Activated naive CD8-positive, alpha-beta T cell (primary cell): ENCODE measurements at regions not wholly inside any gene's neighbourhood (a gene's known extent, or its start where the extent isn't known, plus 50 kb on each side); places are given as distances from the start of the nearest gene placed in this dataset.

Source experiments
- H3K27ac Mint-ChIP-seq: one replicate; pipeline ENCODE4 v1.8.0; 2021; ENCODE audit warnings: mixed read lengths
- H3K27me3 Mint-ChIP-seq: one replicate; pipeline ENCODE4 v1.8.0; 2021; ENCODE audit warnings: mixed read lengths
- H3K36me3 Mint-ChIP-seq: one replicate; pipeline ENCODE4 v1.8.0; 2021; ENCODE audit warnings: mixed read lengths
- H3K4me1 Mint-ChIP-seq: one replicate; pipeline ENCODE4 v1.8.0; 2021; ENCODE audit warnings: low read depth, mixed read lengths
- H3K4me3 Mint-ChIP-seq: one replicate; pipeline ENCODE4 v1.8.0; 2021; ENCODE audit warnings: mild to moderate bottlenecking, mixed read lengths
- H3K9me3 Mint-ChIP-seq: one replicate; pipeline ENCODE4 v1.8.0; 2021; ENCODE audit warnings: low read depth, mixed read lengths

GRCh38 chr16:72673118-72673517 lies 374.8 kb downstream of the ZFHX3 start:
- no peaks in the 10 kb centered on the region for H3K27me3 Mint-ChIP-seq
- peaks cover 13% of the 10 kb centered on the region for H3K9me3 Mint-ChIP-seq
- no peak overlapping the region for H3K27ac Mint-ChIP-seq
- H3K36me3 Mint-ChIP-seq, result peaks cover 20% of the 10 kb centered on the region
- no peak overlapping the region for H3K4me3 Mint-ChIP-seq
- no peaks in the 10 kb centered on the region for H3K4me1 Mint-ChIP-seq

- Mint-ChIP-seq H3K9me3 (no peaks in the 10 kb centered on the region), H3K27me3 (no peaks in the 10 kb centered on the region), H3K4me1 (peaks cover 15% of the 10 kb centered on the region), H3K36me3 (peaks cover 7% of the 10 kb centered on the region), H3K4me3 (no peak overlapping the region), H3K27ac (no peak overlapping the region)
Observed at GRCh38 chr16:72666267-72666666, 381.7 kb downstream of the ZFHX3 start.

GRCh38 chr16:72665701-72666100 lies 382.2 kb downstream of the ZFHX3 start:
- peak overlapping the region; percentile 99 for H3K4me3 Mint-ChIP-seq
- no peaks in the 10 kb centered on the region for H3K9me3 Mint-ChIP-seq

GRCh38 chr16:72664509-72665408 lies 383.2 kb downstream of the ZFHX3 start:
- Mint-ChIP-seq H3K27ac (peak overlapping the region; percentile 95), H3K36me3 (no peaks in the 10 kb centered on the region), H3K4me1 (peaks cover 15% of the 10 kb centered on the region), H3K4me3 (peak overlapping the region; percentile 99), H3K9me3 (no peaks in the 10 kb centered on the region), H3K27me3 (no peaks in the 10 kb centered on the region)

More at GRCh38 chr16:72665701-72666100, 382.2 kb downstream of the ZFHX3 start:
- Mint-ChIP-seq H3K27ac (no peak overlapping the region), H3K4me1 (peaks cover 15% of the 10 kb centered on the region), H3K36me3 (peaks cover 4% of the 10 kb centered on the region), H3K27me3 (no peaks in the 10 kb centered on the region)

GRCh38 chr16:72664056-72664508 lies 383.8 kb downstream of the ZFHX3 start:
- H3K4me1 Mint-ChIP-seq, result peaks cover 15% of the 10 kb centered on the region
- no peaks in the 10 kb centered on the region for H3K27me3 Mint-ChIP-seq
- peak overlapping the region; percentile 99 for H3K4me3 Mint-ChIP-seq
- no peaks in the 10 kb centered on the region for H3K9me3 Mint-ChIP-seq
- no peaks in the 10 kb centered on the region for H3K36me3 Mint-ChIP-seq
- peak overlapping the region; percentile 95 for H3K27ac Mint-ChIP-seq

GRCh38 chr16:72658888-72659717 lies 388.8 kb downstream of the ZFHX3 start:
- H3K27ac Mint-ChIP-seq, result no peak overlapping the region
- no peak overlapping the region for H3K4me3 Mint-ChIP-seq
- no peaks in the 10 kb centered on the region for H3K27me3 Mint-ChIP-seq
- H3K36me3 Mint-ChIP-seq, result peaks cover 2% of the 10 kb centered on the region
- peaks cover 2% of the 10 kb centered on the region for H3K9me3 Mint-ChIP-seq
- H3K4me1 Mint-ChIP-seq, result peaks cover 7% of the 10 kb centered on the region

- Mint-ChIP-seq H3K27me3 (no peaks in the 10 kb centered on the region), H3K36me3 (peaks cover 7% of the 10 kb centered on the region), H3K9me3 (peaks cover 5% of the 10 kb centered on the region), H3K4me3 (no peak overlapping the region), H3K4me1 (peaks cover 3% of the 10 kb centered on the region), H3K27ac (no peak overlapping the region)
Observed at GRCh38 chr16:72657791-72658190, 390.1 kb downstream of the ZFHX3 start.

- Mint-ChIP-seq H3K4me1 (peaks cover 1% of the 10 kb centered on the region), H3K27ac (no peak overlapping the region), H3K9me3 (peaks cover 8% of the 10 kb centered on the region), H3K4me3 (no peak overlapping the region), H3K36me3 (peaks cover 10% of the 10 kb centered on the region), H3K27me3 (no peaks in the 10 kb centered on the region)
Observed at GRCh38 chr16:72657164-72657563, 390.8 kb downstream of the ZFHX3 start.

GRCh38 chr16:72654535-72654934 lies 393.4 kb downstream of the ZFHX3 start:
- no peaks in the 10 kb centered on the region for H3K27me3 Mint-ChIP-seq
- H3K4me3 Mint-ChIP-seq, result no peak overlapping the region
- H3K9me3 Mint-ChIP-seq, result peaks cover 12% of the 10 kb centered on the region
- peaks cover 1% of the 10 kb centered on the region for H3K4me1 Mint-ChIP-seq
- no peak overlapping the region for H3K27ac Mint-ChIP-seq
- H3K36me3 Mint-ChIP-seq, result peaks cover 13% of the 10 kb centered on the region

- Mint-ChIP-seq H3K27ac (no peak overlapping the region), H3K9me3 (peaks cover 14% of the 10 kb centered on the region)
Observed at GRCh38 chr16:72649254-72649944, 398.5 kb downstream of the ZFHX3 start.

GRCh38 chr16:72646615-72647014 lies 401.3 kb downstream of the ZFHX3 start:
- H3K4me1 Mint-ChIP-seq, result no peaks in the 10 kb centered on the region
- no peak overlapping the region for H3K4me3 Mint-ChIP-seq
- no peaks in the 10 kb centered on the region for H3K27me3 Mint-ChIP-seq
- H3K27ac Mint-ChIP-seq, result no peak overlapping the region
- peaks cover 4% of the 10 kb centered on the region for H3K36me3 Mint-ChIP-seq
- peaks cover 4% of the 10 kb centered on the region for H3K9me3 Mint-ChIP-seq

More at GRCh38 chr16:72649254-72649944, 398.5 kb downstream of the ZFHX3 start:
- Mint-ChIP-seq H3K4me1 (no peaks in the 10 kb centered on the region), H3K36me3 (peaks cover 15% of the 10 kb centered on the region), H3K27me3 (no peaks in the 10 kb centered on the region), H3K4me3 (no peak overlapping the region)

- no peak overlapping the region for H3K4me3 Mint-ChIP-seq
- H3K9me3 Mint-ChIP-seq, result peaks cover 4% of the 10 kb centered on the region
- H3K36me3 Mint-ChIP-seq, result peaks cover 4% of the 10 kb centered on the region
- no peaks in the 10 kb centered on the region for H3K4me1 Mint-ChIP-seq
- no peak overlapping the region for H3K27ac Mint-ChIP-seq
- no peaks in the 10 kb centered on the region for H3K27me3 Mint-ChIP-seq
Observed at GRCh38 chr16:72645538-72645937, 402.4 kb downstream of the ZFHX3 start.

GRCh38 chr16:72644911-72645310 lies 403.0 kb downstream of the ZFHX3 start:
- Mint-ChIP-seq H3K36me3 (peaks cover 4% of the 10 kb centered on the region), H3K4me1 (no peaks in the 10 kb centered on the region), H3K27me3 (no peaks in the 10 kb centered on the region), H3K4me3 (no peak overlapping the region), H3K9me3 (peaks cover 4% of the 10 kb centered on the region), H3K27ac (no peak overlapping the region)

GRCh38 chr16:72639494-72639893 lies 408.4 kb downstream of the ZFHX3 start:
- Mint-ChIP-seq H3K4me3 (no peak overlapping the region), H3K36me3 (peaks cover 11% of the 10 kb centered on the region), H3K9me3 (peaks cover 12% of the 10 kb centered on the region), H3K4me1 (no peaks in the 10 kb centered on the region), H3K27me3 (no peaks in the 10 kb centered on the region), H3K27ac (no peak overlapping the region)
